ENCODE measurements at regions not wholly inside any gene's neighbourhood (a gene's known extent, or its start where the extent isn't known, plus 50 kb on each side); places are given as distances from the start of the nearest gene placed in this dataset.

- no peak for DNase-seq (ENCODE audit: extremely low spot score, unreplicated experiment)
- no peak overlapping the region for H3K4me3 Mint-ChIP-seq
- no peaks in the 10 kb centered on the region for H3K27me3 Mint-ChIP-seq
- no peaks in the 10 kb centered on the region for H3K9me3 Mint-ChIP-seq
- no peak for TF ChIP-seq CTCF (conservative IDR thresholded peaks at IDR 0.05)
- H3K27ac Mint-ChIP-seq, result no peak overlapping the region
- H3K4me1 Mint-ChIP-seq (ENCODE audit: unreplicated experiment), result no peaks in the 10 kb centered on the region
- no peaks in the 10 kb centered on the region for H3K36me3 Mint-ChIP-seq
Measured at GRCh38 chr7:79828866-79829265, 305.8 kb upstream of the GNAI1 start.

- no peak overlapping the region for H3K27ac Mint-ChIP-seq
- peaks cover 10% of the 10 kb centered on the region for H3K4me1 Mint-ChIP-seq (ENCODE audit: unreplicated experiment)
- no peak for TF ChIP-seq CTCF (conservative IDR thresholded peaks at IDR 0.05)
- no peaks in the 10 kb centered on the region for H3K27me3 Mint-ChIP-seq
- DNase-seq (ENCODE audit: extremely low spot score, unreplicated experiment), result no peak
- H3K4me3 Mint-ChIP-seq, result no peak overlapping the region
- H3K36me3 Mint-ChIP-seq, result no peaks in the 10 kb centered on the region
- H3K9me3 Mint-ChIP-seq, result no peaks in the 10 kb centered on the region
Measured at GRCh38 chr7:79823246-79823951, 311.2 kb upstream of the GNAI1 start.

- no peak for DNase-seq (ENCODE audit: extremely low spot score, unreplicated experiment)
- Mint-ChIP-seq H3K36me3 (no peaks in the 10 kb centered on the region), H3K27ac (no peak overlapping the region), H3K27me3 (no peaks in the 10 kb centered on the region), H3K9me3 (no peaks in the 10 kb centered on the region), H3K4me3 (no peak overlapping the region), H3K4me1 (ENCODE audit: unreplicated experiment) (peaks cover 10% of the 10 kb centered on the region)
- TF ChIP-seq CTCF (conservative IDR thresholded peaks at IDR 0.05), result no peak
Measured at GRCh38 chr7:79822620-79823240, 311.9 kb upstream of the GNAI1 start.

- Mint-ChIP-seq H3K9me3 (no peaks in the 10 kb centered on the region), H3K27ac (no peak overlapping the region), H3K27me3 (peaks cover 5% of the 10 kb centered on the region), H3K36me3 (no peaks in the 10 kb centered on the region), H3K4me3 (peak overlapping the region; percentile 59), H3K4me1 (ENCODE audit: unreplicated experiment) (peaks cover 10% of the 10 kb centered on the region)
- no peak for TF ChIP-seq CTCF (conservative IDR thresholded peaks at IDR 0.05)
- DNase-seq (ENCODE audit: extremely low spot score, unreplicated experiment), result no peak
Measured at GRCh38 chr7:79820387-79820786, 314.2 kb upstream of the GNAI1 start.

- Mint-ChIP-seq H3K36me3 (no peaks in the 10 kb centered on the region), H3K27ac (no peak overlapping the region), H3K27me3 (peaks cover 10% of the 10 kb centered on the region), H3K9me3 (no peaks in the 10 kb centered on the region), H3K4me1 (ENCODE audit: unreplicated experiment) (no peaks in the 10 kb centered on the region), H3K4me3 (no peak overlapping the region)
- no peak for DNase-seq (ENCODE audit: extremely low spot score, unreplicated experiment)
- TF ChIP-seq CTCF (conservative IDR thresholded peaks at IDR 0.05), result no peak
Measured at GRCh38 chr7:79810916-79811315, 323.7 kb upstream of the GNAI1 start.

All from type B pancreatic cell (in vitro differentiated cells).